Body of pancreas (tissue), 4 donors: ENCODE measurements at regions not wholly inside any gene's neighbourhood (a gene's known extent, or its start where the extent isn't known, plus 50 kb on each side); places are given as distances from the start of the nearest gene placed in this dataset.

ENCODE experiments used
- ATAC-seq: fragments of 150-250 bp; one replicate; pipeline ENCODE4 v1.9.1; 2016
- DNase-seq, 4 donors: peaks; one replicate each; pipeline ENCODE4 v3.0.0-alpha.2; 2019
- H3K27ac ChIP-seq, 4 donors: fragments of 200-600 bp; sonication (generic); 1 replicate in 3 of 4; 2 replicates in 1 of 4; pipeline versions ENCODE4 v1.5.1 to v1.6.1; 2016 to 2019; ENCODE audit warnings: mild to moderate bottlenecking in 1 of 4, mixed read lengths in 1 of 4, moderate library complexity in 1 of 4
- H3K27me3 ChIP-seq, 2 donors: fragments of 200-600 bp; sonication (generic); one replicate each; pipeline ENCODE4 v1.6.0; 2016; ENCODE audit warnings: mild to moderate bottlenecking in 1 of 2
- H3K36me3 ChIP-seq, 2 donors: fragments of 200-600 bp; sonication (generic); replicated peaks in 1 of 2; 2 replicates each; pipeline ENCODE4 v1.5.1; 2016; ENCODE audit warnings: low read depth in 2 of 2; ENCODE audit not compliant: insufficient read depth in 1 of 2
- H3K4me1 ChIP-seq: fragments of 200-600 bp; sonication (generic); one replicate; pipeline ENCODE4 v1.6.0; 2016
- H3K4me3 ChIP-seq, 2 donors: fragments of 200-600 bp; sonication (generic); 1 replicate in 1 of 2; 2 replicates in 1 of 2; pipeline ENCODE4 v1.5.1; 2016 to 2019
- H3K9me3 ChIP-seq, 3 donors: fragments of 200-600 bp; sonication (generic); 1 replicate in 2 of 3; 2 replicates in 1 of 3; pipeline ENCODE4 v1.5.1; 2016
- CTCF ChIP-seq, 7 experiments: fragments of 450-650 bp in 4 of 7; fragments of 200-600 bp in 3 of 7; sonication (generic) in 3 of 7; IDR thresholded peaks; one replicate each; pipeline ENCODE4 v1.5.1; 2016 to 2019; ENCODE audit warnings: antibody characterized with exemption in 7 of 7
- POLR2A ChIP-seq, 3 donors: fragments of 450-650 bp; IDR thresholded peaks; one replicate each; pipeline ENCODE4 v1.6.1; 2016; ENCODE audit warnings: antibody characterized with exemption in 3 of 3, mild to moderate bottlenecking in 2 of 3
- WGBS, 2 donors: methylation state at CpG; one replicate each; pipeline ENCODE4 v1.1.5; 2017; 5-methylcytosine and 5-hydroxymethylcytosine counted together
- intact Hi-C: fragments of 100-400 bp; cut with DNase I; formaldehyde crosslinking; loops from one replicate; pipeline ENCODE4 v1.15.1; 2023

GRCh38 chr13:89816404-89816803 is 1531.1 kb upstream of the MIR17HG start:
- Histone ChIP-seq H3K27me3 (no peaks in the 10 kb centered on the region), H3K4me1 (no peaks in the 10 kb centered on the region), H3K9me3 (no peaks in the 10 kb centered on the region), H3K36me3 (no peaks in the 10 kb centered on the region), H3K27ac (no peak overlapping the region), H3K4me3 (no peak overlapping the region)
- TF ChIP-seq POLR2A (IDR thresholded peaks at IDR 0.05): no peak
- no peak for TF ChIP-seq CTCF (IDR thresholded peaks at IDR 0.05)
- DNase-seq (no peak), ATAC-seq (no peak)
- intact Hi-C loops: no loop called here

- H3K4me3 ChIP-seq: no peak overlapping the region
- ATAC-seq (no peak), DNase-seq (no peak)
- H3K36me3 ChIP-seq: no peaks in the 10 kb centered on the region
- intact Hi-C loops: no loop called here
- 10 to 16% methylated on average over 4 of the region's 4 CpGs for WGBS, 2 donors
- H3K9me3 ChIP-seq: no peaks in the 10 kb centered on the region
- H3K4me1 ChIP-seq: no peaks in the 10 kb centered on the region
- no peaks in the 10 kb centered on the region for H3K27me3 ChIP-seq
- TF ChIP-seq CTCF (IDR thresholded peaks at IDR 0.05) (no peak), POLR2A (IDR thresholded peaks at IDR 0.05) (no peak)
- no peak overlapping the region for H3K27ac ChIP-seq
These were observed 1525.0 kb upstream of the MIR17HG start for GRCh38 chr13:89822467-89822866.

- no peaks in the 10 kb centered on the region for H3K4me1 ChIP-seq
- no peaks in the 10 kb centered on the region for H3K27me3 ChIP-seq
- ATAC-seq (no peak), DNase-seq (no peak)
- WGBS, 2 donors: 61 to 71% methylated on average over 4 of the region's 4 CpGs
- no peak overlapping the region for H3K27ac ChIP-seq
- no peaks in the 10 kb centered on the region for H3K9me3 ChIP-seq
- TF ChIP-seq CTCF (IDR thresholded peaks at IDR 0.05) (no peak), POLR2A (IDR thresholded peaks at IDR 0.05) (no peak)
- intact Hi-C loops: no loop called here
- no peaks in the 10 kb centered on the region for H3K36me3 ChIP-seq
- no peak overlapping the region for H3K4me3 ChIP-seq
These were observed 1519.9 kb upstream of the MIR17HG start for GRCh38 chr13:89827552-89827951.

DNA sequence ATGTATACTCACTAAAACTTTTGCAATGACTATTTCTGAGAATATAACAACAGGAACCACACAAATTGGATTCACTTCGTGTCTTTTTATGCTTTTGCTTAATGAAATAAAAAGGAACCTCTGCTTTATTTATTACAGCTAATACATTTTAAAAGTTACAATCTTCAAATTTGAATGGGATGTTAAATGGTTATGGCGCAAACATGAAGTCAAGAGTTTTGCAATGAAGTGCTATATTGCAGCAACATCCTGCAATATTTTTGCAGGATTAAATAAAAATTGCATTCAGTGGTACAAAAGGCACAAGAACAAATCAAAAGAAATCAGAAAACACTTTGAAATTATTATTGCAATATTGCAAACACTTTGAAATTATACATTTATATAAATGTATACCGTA is 1519.0 kb upstream of the MIR17HG start:
- H3K27me3 ChIP-seq: no peaks in the 10 kb centered on the region
- no peak overlapping the region for H3K27ac ChIP-seq
- 75 to 76% methylated on average over 3 of the region's 3 CpGs for WGBS, 2 donors
- no peak for DNase-seq
- no peaks in the 10 kb centered on the region for H3K9me3 ChIP-seq
- intact Hi-C loops: no loop called here
- H3K4me1 ChIP-seq: no peaks in the 10 kb centered on the region
- H3K4me3 ChIP-seq: no peak overlapping the region
- TF ChIP-seq CTCF (IDR thresholded peaks at IDR 0.05): no peak
- no peak for TF ChIP-seq POLR2A (IDR thresholded peaks at IDR 0.05)
- H3K36me3 ChIP-seq: no peaks in the 10 kb centered on the region
- ATAC-seq: no peak

DNA sequence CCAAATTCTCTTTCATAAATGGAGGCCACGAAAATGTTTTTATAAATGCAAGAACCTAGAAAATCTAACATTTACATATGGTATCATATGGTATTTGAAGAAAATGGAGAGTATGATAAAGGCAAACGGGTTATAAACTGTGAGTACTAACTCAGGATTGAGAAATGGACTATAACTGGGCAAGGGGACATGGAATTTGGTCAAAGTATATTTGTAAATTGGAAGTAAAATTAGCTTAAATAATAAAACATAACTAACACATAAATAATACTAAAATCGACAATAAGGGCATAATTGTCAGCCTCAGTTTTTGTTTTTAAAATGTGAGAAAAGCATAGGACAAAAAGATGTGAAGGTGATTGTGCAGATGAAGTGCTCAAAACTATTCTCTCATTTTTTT is 1516.3 kb upstream of the MIR17HG start:
- 48 to 50% methylated on average over 3 of the region's 3 CpGs for WGBS, 2 donors
- no peaks in the 10 kb centered on the region for H3K9me3 ChIP-seq
- H3K27ac ChIP-seq: no peak overlapping the region
- no peaks in the 10 kb centered on the region for H3K4me1 ChIP-seq
- no peak for TF ChIP-seq POLR2A (IDR thresholded peaks at IDR 0.05)
- TF ChIP-seq CTCF (IDR thresholded peaks at IDR 0.05): no peak
- H3K27me3 ChIP-seq: no peaks in the 10 kb centered on the region
- no peaks in the 10 kb centered on the region for H3K36me3 ChIP-seq
- ATAC-seq: no peak
- intact Hi-C loops: no loop called here
- H3K4me3 ChIP-seq: no peak overlapping the region
- DNase-seq: no peak
